CD14-positive monocyte (primary cell): ENCODE measurements at regions not wholly inside any gene's neighbourhood (a gene's known extent, or its start where the extent isn't known, plus 50 kb on each side); places are given as distances from the start of the nearest gene placed in this dataset.

ENCODE experiments used
- DNase-seq, 3 donors: peaks; one replicate each; pipeline ENCODE4 v3.0.0-alpha.2; 2011 to 2022
- H2AFZ ChIP-seq: 2 replicates; pipeline ENCODE4 v1.6.0; 2012; ENCODE audit warnings: mild to moderate bottlenecking, low read depth, low read length, inconsistent platforms; ENCODE audit not compliant: insufficient read depth, poor library complexity, severe bottlenecking
- H3K27ac ChIP-seq, 2 donors: 1 replicate in 1 of 2; 2 replicates in 1 of 2; pipeline ENCODE4 v1.5.1; 2012 to 2013; ENCODE audit warnings: low read length in 2 of 2, control low read depth in 1 of 2, inconsistent platforms in 1 of 2, low read depth in 1 of 2, mild to moderate bottlenecking in 1 of 2
- H3K27me3 ChIP-seq, 2 donors: one replicate each; pipeline versions ENCODE4 v1.6.0 to v1.6.1; 2011 to 2013; ENCODE audit warnings: low read length in 2 of 2; ENCODE audit not compliant: control insufficient read depth in 2 of 2, insufficient read depth in 2 of 2
- H3K36me3 ChIP-seq, 2 donors: replicated peaks in 1 of 2; 1 replicate in 1 of 2; 2 replicates in 1 of 2; pipeline versions ENCODE4 v1.5.1 to v1.6.1; 2012 to 2013; ENCODE audit warnings: low read length in 2 of 2, control low read depth in 1 of 2, inconsistent platforms in 1 of 2, mild to moderate bottlenecking in 1 of 2; ENCODE audit not compliant: insufficient read depth in 2 of 2, control insufficient read depth in 1 of 2
- H3K4me1 ChIP-seq, 2 donors: 1 replicate in 1 of 2; 2 replicates in 1 of 2; pipeline versions ENCODE4 v1.5.1 to v1.6.1; 2012 to 2013; ENCODE audit warnings: low read length in 2 of 2, control low read depth in 1 of 2, inconsistent platforms in 1 of 2, mild to moderate bottlenecking in 1 of 2, moderate library complexity in 1 of 2; ENCODE audit not compliant: insufficient read depth in 2 of 2, control insufficient read depth in 1 of 2
- H3K4me2 ChIP-seq: replicated peaks from 2 replicates; pipeline ENCODE3; 2012; ENCODE audit warnings: low read length, moderate library complexity, mild to moderate bottlenecking; ENCODE audit not compliant: poor library complexity, severe bottlenecking; ENCODE audit errors: extremely low read depth
- H3K4me3 ChIP-seq, 3 experiments: fragments of 200-600 bp in 1 of 3; sonication (generic) in 1 of 3; replicated peaks in 1 of 3; 1 replicate in 2 of 3; 2 replicates in 1 of 3; pipeline ENCODE4 v1.5.1; 2011 to 2013; ENCODE audit warnings: low read length in 3 of 3, mild to moderate bottlenecking in 3 of 3, control low read depth in 2 of 3, low read depth in 2 of 3, inconsistent platforms in 1 of 3, moderate library complexity in 1 of 3
- H3K79me2 ChIP-seq: 2 replicates; pipeline ENCODE4 v1.6.0; 2012; ENCODE audit warnings: mild to moderate bottlenecking, control low read depth, inconsistent platforms, low read length, moderate library complexity; ENCODE audit not compliant: insufficient read depth
- H3K9ac ChIP-seq: 2 replicates; pipeline ENCODE4 v1.6.0; 2017; ENCODE audit warnings: low read length, mild to moderate bottlenecking; ENCODE audit not compliant: insufficient read depth, poor library complexity, severe bottlenecking
- H3K9me3 ChIP-seq, 2 donors: replicated peaks in 1 of 2; 1 replicate in 1 of 2; 2 replicates in 1 of 2; pipeline versions ENCODE4 v1.5.1 to v1.6.1; 2012 to 2013; ENCODE audit warnings: low read length in 2 of 2, control low read depth in 1 of 2; ENCODE audit not compliant: control insufficient read depth in 1 of 2, insufficient read depth in 1 of 2
- H4K20me1 ChIP-seq: 2 replicates; pipeline ENCODE4 v1.6.0; 2012; ENCODE audit warnings: mild to moderate bottlenecking, low read length, control low read depth, moderate library complexity; ENCODE audit not compliant: insufficient read depth
- H3K27ac Mint-ChIP-seq, 7 donors: one replicate each; pipeline ENCODE4 v1.8.0; 2020; ENCODE audit warnings: mild to moderate bottlenecking in 7 of 7, mixed read lengths in 7 of 7, moderate library complexity in 6 of 7, inconsistent platforms in 2 of 7
- H3K27me3 Mint-ChIP-seq, 3 donors: one replicate each; pipeline ENCODE4 v1.8.0; 2021 to 2022; ENCODE audit warnings: low read depth in 3 of 3, mild to moderate bottlenecking in 3 of 3, mixed read lengths in 3 of 3, moderate library complexity in 3 of 3, inconsistent platforms in 1 of 3
- H3K36me3 Mint-ChIP-seq, 2 donors: one replicate each; pipeline ENCODE4 v1.8.0; 2020; ENCODE audit warnings: mixed read lengths in 2 of 2, inconsistent platforms in 1 of 2, mild to moderate bottlenecking in 1 of 2
- H3K4me1 Mint-ChIP-seq: one replicate; pipeline ENCODE4 v1.8.0; 2020; ENCODE audit warnings: mild to moderate bottlenecking, mixed read lengths
- H3K4me3 Mint-ChIP-seq, 2 donors: one replicate each; pipeline ENCODE4 v1.8.0; 2020; ENCODE audit warnings: mild to moderate bottlenecking in 2 of 2, mixed read lengths in 2 of 2, moderate library complexity in 1 of 2
- H3K9me3 Mint-ChIP-seq, 7 donors: one replicate each; pipeline ENCODE4 v1.8.0; 2020 to 2022; ENCODE audit warnings: mixed read lengths in 7 of 7, mild to moderate bottlenecking in 6 of 7, moderate library complexity in 6 of 7, inconsistent platforms in 2 of 7
- CTCF ChIP-seq: fragments of 200-600 bp; IDR thresholded peaks from one replicate; pipeline ENCODE4 v1.8.0; 2022; ENCODE audit warnings: antibody characterized with exemption, mild to moderate bottlenecking
- WGBS: methylation state at CpG from one replicate; pipeline ENCODE4 v1.1.5; 2013; ENCODE audit warnings: missing lambda C conversion rate; ENCODE audit not compliant: insufficient coverage; 5-methylcytosine and 5-hydroxymethylcytosine counted together
- intact Hi-C, 2 donors: fragments of 100-400 bp; cut with micrococcal nuclease; formaldehyde crosslinking; loops; one replicate each; pipeline versions ENCODE4 v1.15.0 to v1.15.1; 2023

GRCh38 chr9:25377039-25377438 is 301.2 kb downstream of the TUSC1 start:
- no peak overlapping the region for H3K4me3 ChIP-seq
- Mint-ChIP-seq H3K4me3 (no peak overlapping the region), H3K27me3 (peaks cover 0 to 2% (median 0%) of the 10 kb centered on the region in 3 donors), H3K9me3 (peaks cover 0 to 5% (median 3%) of the 10 kb centered on the region in 7 donors), H3K36me3 (no peaks in the 10 kb centered on the region), H3K27ac (no peak overlapping the region), H3K4me1 (no peaks in the 10 kb centered on the region)
- no peak overlapping the region for H2AFZ ChIP-seq
- H3K9ac ChIP-seq = no peak overlapping the region
- H3K4me2 ChIP-seq = no peak overlapping the region
- no peak for DNase-seq
- H3K4me1 ChIP-seq = no peaks in the 10 kb centered on the region
- no peak for TF ChIP-seq CTCF
- 80% methylated on average over 5 of the region's 10 CpGs for WGBS
- H3K27me3 ChIP-seq = no peaks in the 10 kb centered on the region
- H3K27ac ChIP-seq = no peak overlapping the region
- H3K36me3 ChIP-seq = no peaks in the 10 kb centered on the region
- peaks cover 4 to 16% of the 10 kb centered on the region in 2 donors for H3K9me3 ChIP-seq
- intact Hi-C loops = no loop called here
- no peaks in the 10 kb centered on the region for H4K20me1 ChIP-seq
- no peaks in the 10 kb centered on the region for H3K79me2 ChIP-seq

- DNase-seq = no peak
- Histone ChIP-seq H3K9ac (no peak overlapping the region), H3K36me3 (no peaks in the 10 kb centered on the region), H3K27me3 (no peaks in the 10 kb centered on the region), H3K4me1 (no peaks in the 10 kb centered on the region), H3K4me3 (no peak overlapping the region), H3K79me2 (no peaks in the 10 kb centered on the region), H3K4me2 (no peak overlapping the region), H3K27ac (no peak overlapping the region), H3K9me3 (peaks cover 4 to 16% of the 10 kb centered on the region in 2 donors), H4K20me1 (no peaks in the 10 kb centered on the region), H2AFZ (no peak overlapping the region)
- no peaks in the 10 kb centered on the region for H3K36me3 Mint-ChIP-seq
- H3K9me3 Mint-ChIP-seq = peaks cover 0 to 5% (median 3%) of the 10 kb centered on the region in 7 donors
- H3K27ac Mint-ChIP-seq = no peak overlapping the region
- no peak overlapping the region for H3K4me3 Mint-ChIP-seq
- WGBS = 100% methylated on average over 1 of the region's 1 CpG
- intact Hi-C loops = no loop called here
- peaks cover 0 to 2% (median 0%) of the 10 kb centered on the region in 3 donors for H3K27me3 Mint-ChIP-seq
- TF ChIP-seq CTCF = no peak
- H3K4me1 Mint-ChIP-seq = no peaks in the 10 kb centered on the region
Measured at GRCh38 chr9:25374281-25374680, 304.0 kb downstream of the TUSC1 start.
